HG02610 (cell line): ENCODE measurements at regions not wholly inside any gene's neighbourhood (a gene's known extent, or its start where the extent isn't known, plus 50 kb on each side); places are given as distances from the start of the nearest gene placed in this dataset.
A peak's percentile ranks its signal among the peaks of the same experiment; 100 is the strongest.

Source experiments
- ATAC-seq: cut with Tn5 transposase; IDR thresholded peaks from one replicate; pipeline ENCODE4 v1.9.1; 2021; ENCODE audit warnings: mild to moderate bottlenecking, moderate library complexity; ENCODE audit not compliant: unreplicated experiment

- ATAC-seq: no peak
Observed at GRCh38 chrX:57848857-57849256, 61.4 kb downstream of the ZXDA start.

- ATAC-seq: no peak
Observed at GRCh38 chrX:57822818-57823217, 87.4 kb downstream of the ZXDA start.

- no peak for ATAC-seq
Observed at GRCh38 chrX:57822398-57822797, 87.9 kb downstream of the ZXDA start.

GRCh38 chrX:57821703-57822387, 88.4 kb downstream of the ZXDA start:
- ATAC-seq: peak; percentile 66

GRCh38 chrX:57817302-57817701, 93.0 kb downstream of the ZXDA start:
- no peak for ATAC-seq

GRCh38 chrX:57772637-57773036, 92.6 kb upstream of the NLRP2B start:
- ATAC-seq: no peak

GRCh38 chrX:57771689-57772088, 91.6 kb upstream of the NLRP2B start:
- no peak for ATAC-seq

GRCh38 chrX:57752866-57753265, 72.8 kb upstream of the NLRP2B start:
- ATAC-seq: no peak

- no peak for ATAC-seq
Observed at GRCh38 chrX:57741107-57741506, 61.0 kb upstream of the NLRP2B start.

- ATAC-seq: no peak
Observed at GRCh38 chrX:57737881-57738280, 57.8 kb upstream of the NLRP2B start.
